ENCODE measurements at regions not wholly inside any gene's neighbourhood (a gene's known extent, or its start where the extent isn't known, plus 50 kb on each side); places are given as distances from the start of the nearest gene placed in this dataset.

DNA sequence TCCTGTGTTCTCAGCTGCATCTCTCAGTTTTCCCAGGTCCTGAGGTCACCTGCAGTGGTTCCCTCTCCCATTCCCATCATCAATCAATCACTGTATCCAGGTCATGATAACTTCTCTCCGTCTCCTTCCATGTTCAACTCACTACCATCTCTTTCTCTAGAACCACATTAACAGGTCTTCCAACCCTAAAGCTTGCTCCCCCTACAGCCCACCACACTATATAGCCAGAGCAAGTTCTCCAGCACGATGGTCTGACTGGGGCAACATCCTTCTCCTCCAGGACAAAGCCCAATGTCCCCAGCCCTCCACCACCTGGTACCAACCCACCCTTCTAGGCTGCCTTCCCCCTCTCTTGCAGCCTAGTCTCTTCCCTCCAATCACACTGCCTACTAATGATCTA, 241.6 kb downstream of the CDK5RAP2 start:
- no peak for DNase-seq
- Histone ChIP-seq H3K27ac (ENCODE audit: insufficient read depth, low read length, poor library complexity, severe bottlenecking) (no peak overlapping the region), H3K9me3 (ENCODE audit: control insufficient read depth, low read length) (no peaks in the 10 kb centered on the region), H3K27me3 (replicated peaks; ENCODE audit: control insufficient read depth, insufficient read depth, low read length, poor library complexity, severe bottlenecking) (no peaks in the 10 kb centered on the region), H3K4me3 (ENCODE audit: insufficient read depth, low read depth, low read length, poor library complexity, severe bottlenecking) (no peak overlapping the region), H3K4me1 (ENCODE audit: control insufficient read depth, insufficient read depth, low read length, poor library complexity, severe bottlenecking) (no peaks in the 10 kb centered on the region), H3K36me3 (ENCODE audit: control insufficient read depth, insufficient read depth, low read length) (no peaks in the 10 kb centered on the region)

DNA sequence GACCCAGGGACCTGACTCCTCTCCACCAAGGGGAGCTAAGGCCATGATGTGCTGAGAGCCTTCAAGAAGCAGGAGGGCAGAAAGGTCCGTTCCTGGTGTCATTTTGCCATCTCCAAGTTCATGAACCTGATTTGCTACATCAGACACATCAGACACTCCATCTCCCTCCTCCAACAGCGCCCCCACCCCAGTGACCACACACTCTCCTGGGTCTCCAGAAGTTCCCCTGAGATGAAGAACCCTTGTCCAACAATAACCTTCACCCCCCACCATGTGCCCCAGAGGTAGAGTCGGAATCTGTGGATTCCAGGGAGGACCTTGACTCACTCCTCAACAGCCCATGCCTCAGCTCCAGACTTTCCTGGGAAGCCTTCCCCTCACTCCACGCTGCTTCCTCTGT, 242.8 kb downstream of the CDK5RAP2 start:
- Histone ChIP-seq H3K4me3 (ENCODE audit: insufficient read depth, low read depth, low read length, poor library complexity, severe bottlenecking) (no peak overlapping the region), H3K4me1 (ENCODE audit: control insufficient read depth, insufficient read depth, low read length, poor library complexity, severe bottlenecking) (no peaks in the 10 kb centered on the region), H3K27me3 (replicated peaks; ENCODE audit: control insufficient read depth, insufficient read depth, low read length, poor library complexity, severe bottlenecking) (no peaks in the 10 kb centered on the region), H3K36me3 (ENCODE audit: control insufficient read depth, insufficient read depth, low read length) (no peaks in the 10 kb centered on the region), H3K9me3 (ENCODE audit: control insufficient read depth, low read length) (no peaks in the 10 kb centered on the region), H3K27ac (ENCODE audit: insufficient read depth, low read length, poor library complexity, severe bottlenecking) (no peak overlapping the region)
- DNase-seq = no peak

DNA sequence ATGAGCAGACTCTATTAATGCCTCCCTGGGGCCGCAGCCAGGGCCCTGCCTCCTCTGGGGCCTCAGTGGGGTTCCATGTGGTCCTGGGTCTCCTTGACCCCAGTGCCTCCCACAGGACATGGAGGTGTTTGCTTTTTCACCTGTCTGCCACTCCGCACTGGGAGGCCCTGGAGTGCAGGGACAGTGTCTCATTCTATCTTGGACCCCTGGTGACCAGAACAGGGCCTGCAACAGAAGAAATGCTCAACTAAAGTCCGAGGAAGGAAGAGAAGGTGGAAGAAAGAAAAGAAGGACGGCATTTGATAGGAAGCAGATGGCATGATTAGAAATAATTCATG, 243.2 kb downstream of the CDK5RAP2 start:
- no peak overlapping the region for H3K4me3 ChIP-seq (ENCODE audit: insufficient read depth, low read depth, low read length, poor library complexity, severe bottlenecking)
- no peaks in the 10 kb centered on the region for H3K4me1 ChIP-seq (ENCODE audit: control insufficient read depth, insufficient read depth, low read length, poor library complexity, severe bottlenecking)
- H3K9me3 ChIP-seq (ENCODE audit: control insufficient read depth, low read length) = no peaks in the 10 kb centered on the region
- no peaks in the 10 kb centered on the region for H3K27me3 ChIP-seq (replicated peaks; ENCODE audit: control insufficient read depth, insufficient read depth, low read length, poor library complexity, severe bottlenecking)
- no peaks in the 10 kb centered on the region for H3K36me3 ChIP-seq (ENCODE audit: control insufficient read depth, insufficient read depth, low read length)
- no peak for DNase-seq
- no peak overlapping the region for H3K27ac ChIP-seq (ENCODE audit: insufficient read depth, low read length, poor library complexity, severe bottlenecking)

DNA sequence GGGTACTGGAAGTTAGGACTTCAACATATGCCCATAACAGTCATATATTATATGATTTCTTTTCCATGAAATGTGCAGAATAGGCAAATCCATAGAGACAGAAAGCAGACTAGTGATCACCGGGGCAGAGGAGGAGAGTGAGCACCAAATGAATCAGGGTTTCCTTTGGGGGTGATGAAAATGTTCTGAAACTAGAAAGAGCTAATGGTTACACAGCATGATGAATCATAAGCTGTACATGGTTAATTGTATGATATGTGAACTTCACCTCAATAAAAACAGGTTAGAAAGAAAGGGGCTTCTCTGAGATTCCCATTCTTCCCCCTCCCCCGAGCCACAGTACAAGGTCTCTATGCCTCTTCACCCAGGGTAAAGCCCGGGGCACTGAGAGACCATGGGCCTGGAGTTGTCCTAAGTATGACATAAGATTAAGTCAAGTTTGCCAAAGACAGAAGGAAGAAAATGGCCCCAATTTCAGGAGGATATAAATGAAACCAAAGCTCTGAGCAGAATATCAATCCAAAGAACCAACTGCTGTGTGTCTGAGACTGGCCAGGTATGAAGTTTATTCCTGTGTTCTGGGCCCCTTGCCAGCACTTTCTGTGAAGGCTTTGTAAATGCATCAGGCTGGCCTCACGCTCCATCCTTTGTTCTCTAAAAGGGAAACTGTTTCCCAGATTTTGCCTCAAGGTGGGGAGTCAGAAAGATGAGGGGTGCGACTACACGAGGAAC, 243.8 kb downstream of the CDK5RAP2 start:
- no peak for DNase-seq

DNA sequence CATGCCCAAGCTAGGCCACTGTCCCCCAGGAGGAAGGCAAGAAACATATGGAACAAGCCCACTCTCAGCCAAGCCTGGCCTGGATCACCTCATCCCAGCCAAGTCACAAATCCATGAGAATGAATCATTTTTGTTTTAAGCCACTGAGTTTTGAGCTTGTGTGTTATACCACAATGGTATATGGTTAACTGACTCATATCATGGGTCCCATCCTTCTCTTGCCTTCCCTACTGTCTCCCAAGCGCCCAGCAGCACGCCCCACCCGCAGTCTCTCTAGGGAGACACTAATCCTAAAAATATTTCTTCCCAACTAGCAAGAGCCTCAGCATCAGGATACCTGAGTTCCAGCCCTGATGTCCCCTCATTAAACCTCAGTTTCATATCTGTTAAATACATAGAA, 248.1 kb downstream of the CDK5RAP2 start:
- no peaks in the 10 kb centered on the region for H3K36me3 ChIP-seq (ENCODE audit: control insufficient read depth, insufficient read depth, low read length)

More for the DNA sequence above, 243.8 kb downstream of the CDK5RAP2 start:
- Histone ChIP-seq H3K4me1 (ENCODE audit: control insufficient read depth, insufficient read depth, low read length, poor library complexity, severe bottlenecking) (no peaks in the 10 kb centered on the region), H3K36me3 (ENCODE audit: control insufficient read depth, insufficient read depth, low read length) (no peaks in the 10 kb centered on the region), H3K27me3 (replicated peaks; ENCODE audit: control insufficient read depth, insufficient read depth, low read length, poor library complexity, severe bottlenecking) (no peaks in the 10 kb centered on the region), H3K27ac (ENCODE audit: insufficient read depth, low read length, poor library complexity, severe bottlenecking) (no peak overlapping the region), H3K4me3 (ENCODE audit: insufficient read depth, low read depth, low read length, poor library complexity, severe bottlenecking) (no peak overlapping the region), H3K9me3 (ENCODE audit: control insufficient read depth, low read length) (no peaks in the 10 kb centered on the region)

DNA sequence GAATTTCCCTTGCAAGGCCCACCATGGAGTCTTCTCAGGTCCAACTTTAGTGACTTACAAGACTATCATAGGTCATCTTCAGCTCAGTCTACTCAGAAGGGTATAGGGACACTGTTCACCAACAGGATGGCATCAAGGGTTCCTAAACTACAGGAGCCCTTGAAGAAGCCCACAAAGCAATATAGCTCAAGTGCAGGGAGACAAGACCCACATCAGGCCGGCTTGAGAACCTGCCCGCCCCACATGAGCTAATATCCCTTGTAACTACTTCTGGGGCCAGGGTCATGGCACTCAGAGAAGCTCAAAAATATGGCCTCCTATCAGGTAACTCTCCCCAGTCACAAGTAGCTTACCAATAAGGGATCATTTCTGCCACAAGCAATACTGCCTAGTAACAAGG, 249.9 kb downstream of the CDK5RAP2 start:
- Histone ChIP-seq H3K9me3 (ENCODE audit: control insufficient read depth, low read length) (no peaks in the 10 kb centered on the region), H3K27me3 (replicated peaks; ENCODE audit: control insufficient read depth, insufficient read depth, low read length, poor library complexity, severe bottlenecking) (no peaks in the 10 kb centered on the region), H3K4me1 (ENCODE audit: control insufficient read depth, insufficient read depth, low read length, poor library complexity, severe bottlenecking) (no peaks in the 10 kb centered on the region), H3K27ac (ENCODE audit: insufficient read depth, low read length, poor library complexity, severe bottlenecking) (no peak overlapping the region), H3K4me3 (ENCODE audit: insufficient read depth, low read depth, low read length, poor library complexity, severe bottlenecking) (no peak overlapping the region), H3K36me3 (ENCODE audit: control insufficient read depth, insufficient read depth, low read length) (no peaks in the 10 kb centered on the region)
- DNase-seq = no peak

More for the DNA sequence above, 248.1 kb downstream of the CDK5RAP2 start:
- H3K9me3 ChIP-seq (ENCODE audit: control insufficient read depth, low read length) = no peaks in the 10 kb centered on the region
- no peaks in the 10 kb centered on the region for H3K27me3 ChIP-seq (replicated peaks; ENCODE audit: control insufficient read depth, insufficient read depth, low read length, poor library complexity, severe bottlenecking)
- no peak overlapping the region for H3K4me3 ChIP-seq (ENCODE audit: insufficient read depth, low read depth, low read length, poor library complexity, severe bottlenecking)
- no peaks in the 10 kb centered on the region for H3K4me1 ChIP-seq (ENCODE audit: control insufficient read depth, insufficient read depth, low read length, poor library complexity, severe bottlenecking)
- no peak for DNase-seq
- no peak overlapping the region for H3K27ac ChIP-seq (ENCODE audit: insufficient read depth, low read length, poor library complexity, severe bottlenecking)

DNA sequence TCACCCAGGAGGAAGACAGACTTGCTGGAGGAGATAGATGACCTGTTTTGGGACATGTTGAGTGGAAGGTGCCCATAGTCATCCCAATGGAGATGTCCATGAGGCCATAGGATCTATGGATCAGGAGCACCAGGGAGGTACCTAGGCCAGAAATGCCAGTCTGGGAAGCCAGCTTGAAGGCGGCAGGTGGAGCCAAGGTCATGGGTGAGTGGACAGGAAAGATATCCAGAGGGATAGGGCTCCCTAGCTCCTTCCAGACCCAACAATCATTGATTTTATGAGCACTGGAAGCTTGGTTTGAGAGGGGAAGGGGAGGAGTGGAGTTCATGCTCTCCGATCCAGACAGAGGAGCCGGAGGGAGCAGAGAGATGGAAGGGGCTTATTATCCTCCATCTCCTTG, 252.6 kb downstream of the CDK5RAP2 start:
- no peak overlapping the region for H3K4me3 ChIP-seq (ENCODE audit: insufficient read depth, low read depth, low read length, poor library complexity, severe bottlenecking)
- H3K27me3 ChIP-seq (replicated peaks; ENCODE audit: control insufficient read depth, insufficient read depth, low read length, poor library complexity, severe bottlenecking) = no peaks in the 10 kb centered on the region
- no peaks in the 10 kb centered on the region for H3K4me1 ChIP-seq (ENCODE audit: control insufficient read depth, insufficient read depth, low read length, poor library complexity, severe bottlenecking)
- H3K9me3 ChIP-seq (ENCODE audit: control insufficient read depth, low read length) = no peaks in the 10 kb centered on the region
- H3K27ac ChIP-seq (ENCODE audit: insufficient read depth, low read length, poor library complexity, severe bottlenecking) = no peak overlapping the region
- no peak for DNase-seq
- H3K36me3 ChIP-seq (ENCODE audit: control insufficient read depth, insufficient read depth, low read length) = no peaks in the 10 kb centered on the region

DNA sequence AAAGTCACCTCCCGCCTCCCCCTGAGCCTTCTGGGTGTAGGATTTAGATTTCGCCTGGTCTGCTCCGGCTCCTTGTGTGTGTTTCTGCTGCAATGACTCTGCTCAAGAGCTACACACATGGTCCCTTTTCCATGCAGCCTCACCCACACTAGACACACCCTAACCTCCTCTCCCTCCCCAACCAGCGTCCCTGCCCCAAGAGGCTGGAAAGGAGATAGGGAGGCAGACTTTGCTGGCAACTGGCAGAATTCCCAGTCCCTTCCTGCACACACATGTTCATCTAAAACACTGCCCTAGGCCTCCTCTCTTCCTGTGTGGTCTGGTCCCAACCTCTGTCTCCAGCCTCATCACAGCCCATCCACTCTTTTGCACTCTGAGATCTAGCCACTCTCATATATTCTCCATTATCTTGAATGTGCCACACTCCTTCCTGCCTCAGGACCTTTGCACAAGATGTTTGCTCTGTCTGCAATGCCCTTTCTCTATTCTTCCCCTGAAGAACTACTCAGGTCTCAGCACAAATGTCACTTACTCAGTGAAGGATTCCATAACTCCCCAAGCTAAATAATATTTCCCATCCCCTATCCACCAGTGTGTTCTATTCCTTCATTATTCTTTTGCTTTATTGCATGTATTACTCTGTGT, 253.8 kb downstream of the CDK5RAP2 start:
- no peak overlapping the region for H3K27ac ChIP-seq (ENCODE audit: insufficient read depth, low read length, poor library complexity, severe bottlenecking)
- H3K4me1 ChIP-seq (ENCODE audit: control insufficient read depth, insufficient read depth, low read length, poor library complexity, severe bottlenecking) = no peaks in the 10 kb centered on the region
- no peak for DNase-seq
- no peaks in the 10 kb centered on the region for H3K36me3 ChIP-seq (ENCODE audit: control insufficient read depth, insufficient read depth, low read length)
- no peak overlapping the region for H3K4me3 ChIP-seq (ENCODE audit: insufficient read depth, low read depth, low read length, poor library complexity, severe bottlenecking)
- no peaks in the 10 kb centered on the region for H3K9me3 ChIP-seq (ENCODE audit: control insufficient read depth, low read length)
- H3K27me3 ChIP-seq (replicated peaks; ENCODE audit: control insufficient read depth, insufficient read depth, low read length, poor library complexity, severe bottlenecking) = no peaks in the 10 kb centered on the region

DNA sequence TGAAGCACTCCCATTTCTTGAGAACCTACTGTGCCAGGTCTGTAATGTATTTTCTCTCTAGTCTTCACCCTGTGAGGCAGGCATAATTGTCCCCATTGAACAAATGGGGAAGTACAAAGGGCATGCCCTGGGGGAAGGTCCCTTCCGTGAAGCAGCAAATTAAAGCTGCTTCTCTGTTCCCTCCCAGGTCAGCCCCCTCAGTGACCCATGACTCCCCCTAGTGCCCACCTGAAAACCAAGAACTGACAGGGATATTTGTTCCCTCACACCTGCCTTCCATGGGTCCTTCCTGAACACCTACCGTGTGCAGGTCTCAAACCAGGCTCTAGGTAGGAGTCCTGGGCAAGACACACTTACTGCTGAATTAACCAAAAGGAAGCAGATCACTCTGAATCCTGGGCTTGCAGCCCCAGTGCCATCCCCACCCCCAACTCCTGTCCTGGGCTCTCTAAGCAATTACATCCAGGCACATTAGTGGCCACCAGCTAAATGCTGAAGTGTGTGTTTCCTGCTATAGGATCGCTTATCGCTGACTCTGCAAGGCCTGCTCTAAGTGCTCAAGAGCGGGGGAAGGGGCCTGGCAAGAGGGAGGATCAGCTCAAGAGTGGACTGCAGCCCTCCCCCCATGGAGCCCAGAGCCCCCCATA, 254.8 kb downstream of the CDK5RAP2 start:
- Histone ChIP-seq H3K4me3 (ENCODE audit: insufficient read depth, low read depth, low read length, poor library complexity, severe bottlenecking) (no peak overlapping the region), H3K9me3 (ENCODE audit: control insufficient read depth, low read length) (no peaks in the 10 kb centered on the region), H3K27me3 (replicated peaks; ENCODE audit: control insufficient read depth, insufficient read depth, low read length, poor library complexity, severe bottlenecking) (no peaks in the 10 kb centered on the region), H3K27ac (ENCODE audit: insufficient read depth, low read length, poor library complexity, severe bottlenecking) (no peak overlapping the region), H3K4me1 (ENCODE audit: control insufficient read depth, insufficient read depth, low read length, poor library complexity, severe bottlenecking) (no peaks in the 10 kb centered on the region), H3K36me3 (ENCODE audit: control insufficient read depth, insufficient read depth, low read length) (no peaks in the 10 kb centered on the region)
- no peak for DNase-seq

DNA sequence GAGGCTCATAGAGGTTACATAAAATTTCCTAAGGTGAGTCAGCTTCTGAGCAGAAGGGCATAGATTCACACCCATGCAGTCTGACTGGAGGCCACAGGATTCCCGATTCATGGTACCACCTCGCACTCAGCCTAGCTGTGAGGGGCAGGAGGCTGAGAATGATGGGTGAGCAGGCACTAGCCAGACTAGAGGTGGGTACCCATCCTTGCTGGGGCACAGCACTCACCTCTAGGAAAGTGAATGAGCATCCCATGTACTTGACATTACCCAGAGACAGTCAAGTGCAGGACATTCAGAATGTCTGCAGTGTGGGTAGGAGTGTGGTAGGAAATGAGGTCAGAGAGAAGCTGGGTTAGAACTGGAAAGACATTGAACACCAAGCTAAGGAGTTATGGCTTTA, 255.5 kb downstream of the CDK5RAP2 start:
- DNase-seq = no peak
- H3K9me3 ChIP-seq (ENCODE audit: control insufficient read depth, low read length) = no peaks in the 10 kb centered on the region
- no peaks in the 10 kb centered on the region for H3K4me1 ChIP-seq (ENCODE audit: control insufficient read depth, insufficient read depth, low read length, poor library complexity, severe bottlenecking)

More for the DNA sequence above, 255.5 kb downstream of the CDK5RAP2 start:
- Histone ChIP-seq H3K4me3 (ENCODE audit: insufficient read depth, low read depth, low read length, poor library complexity, severe bottlenecking) (no peak overlapping the region), H3K36me3 (ENCODE audit: control insufficient read depth, insufficient read depth, low read length) (no peaks in the 10 kb centered on the region), H3K27ac (ENCODE audit: insufficient read depth, low read length, poor library complexity, severe bottlenecking) (no peak overlapping the region), H3K27me3 (replicated peaks; ENCODE audit: control insufficient read depth, insufficient read depth, low read length, poor library complexity, severe bottlenecking) (no peaks in the 10 kb centered on the region)

All from effector memory CD4-positive, alpha-beta T cell (primary cell).